Uterus (tissue), 2 donors: ENCODE measurements at regions not wholly inside any gene's neighbourhood (a gene's known extent, or its start where the extent isn't known, plus 50 kb on each side); places are given as distances from the start of the nearest gene placed in this dataset.

Experiments
- POLR2A ChIP-seq, 2 donors: fragments of 450-650 bp; IDR thresholded peaks; one replicate each; pipeline ENCODE4 v1.6.1; 2016; ENCODE audit warnings: antibody characterized with exemption in 2 of 2, mild to moderate bottlenecking in 1 of 2, moderate library complexity in 1 of 2
- TF ChIP-seq, protein P1 (sequence below), 4 experiments: fragments of 200-600 bp in 2 of 4; fragments of 450-650 bp in 2 of 4; sonication (generic) in 2 of 4; IDR thresholded peaks; one replicate each; pipeline ENCODE4 v1.5.1; 2016 to 2019; ENCODE audit warnings: antibody characterized with exemption in 4 of 4, mild to moderate bottlenecking in 2 of 4, moderate library complexity in 1 of 4

DNA sequence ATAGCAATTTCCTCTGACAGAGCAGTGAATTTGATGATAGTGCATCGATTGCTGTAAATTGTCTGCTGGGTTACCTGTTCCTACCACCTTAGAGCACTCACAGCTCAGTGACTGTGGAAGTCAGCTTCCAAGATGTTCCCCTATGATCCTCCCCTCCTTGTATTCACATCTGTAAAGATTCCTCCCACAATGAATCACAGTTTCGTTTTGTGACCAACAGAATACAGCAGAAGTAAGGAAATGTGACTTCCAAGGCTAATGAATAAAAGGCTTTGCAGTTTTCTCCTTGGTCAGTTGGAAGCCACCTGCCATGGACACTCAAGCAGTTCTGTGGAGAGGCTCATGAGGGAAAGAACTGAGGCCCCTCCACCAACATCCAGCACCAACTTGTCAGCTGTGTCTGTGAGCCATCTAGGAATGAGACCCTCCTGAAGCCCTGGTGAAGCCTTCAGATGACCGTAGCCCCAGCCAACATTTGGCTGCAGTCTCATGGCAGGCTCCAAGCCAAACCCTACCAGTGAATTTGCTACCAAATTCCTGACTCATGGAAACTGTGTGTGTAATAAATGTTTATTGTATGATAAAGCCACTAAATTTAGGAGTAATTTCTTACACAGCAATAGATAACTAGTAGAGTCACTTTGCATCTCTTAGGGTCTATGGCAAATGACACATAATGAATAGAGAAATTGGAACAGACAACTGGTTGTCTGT is 309.5 kb upstream of the NPVF start:
- TF ChIP-seq POLR2A (IDR thresholded peaks at IDR 0.05): no peak
- TF ChIP-seq, protein P1, sequence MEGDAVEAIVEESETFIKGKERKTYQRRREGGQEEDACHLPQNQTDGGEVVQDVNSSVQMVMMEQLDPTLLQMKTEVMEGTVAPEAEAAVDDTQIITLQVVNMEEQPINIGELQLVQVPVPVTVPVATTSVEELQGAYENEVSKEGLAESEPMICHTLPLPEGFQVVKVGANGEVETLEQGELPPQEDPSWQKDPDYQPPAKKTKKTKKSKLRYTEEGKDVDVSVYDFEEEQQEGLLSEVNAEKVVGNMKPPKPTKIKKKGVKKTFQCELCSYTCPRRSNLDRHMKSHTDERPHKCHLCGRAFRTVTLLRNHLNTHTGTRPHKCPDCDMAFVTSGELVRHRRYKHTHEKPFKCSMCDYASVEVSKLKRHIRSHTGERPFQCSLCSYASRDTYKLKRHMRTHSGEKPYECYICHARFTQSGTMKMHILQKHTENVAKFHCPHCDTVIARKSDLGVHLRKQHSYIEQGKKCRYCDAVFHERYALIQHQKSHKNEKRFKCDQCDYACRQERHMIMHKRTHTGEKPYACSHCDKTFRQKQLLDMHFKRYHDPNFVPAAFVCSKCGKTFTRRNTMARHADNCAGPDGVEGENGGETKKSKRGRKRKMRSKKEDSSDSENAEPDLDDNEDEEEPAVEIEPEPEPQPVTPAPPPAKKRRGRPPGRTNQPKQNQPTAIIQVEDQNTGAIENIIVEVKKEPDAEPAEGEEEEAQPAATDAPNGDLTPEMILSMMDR (IDR thresholded peaks at IDR 0.05): no peak
